Peyer's patch (tissue), 4 donors: ENCODE measurements at regions not wholly inside any gene's neighbourhood (a gene's known extent, or its start where the extent isn't known, plus 50 kb on each side); places are given as distances from the start of the nearest gene placed in this dataset.

ENCODE experiments used
- CTCF ChIP-seq, 6 experiments: fragments of 450-650 bp in 4 of 6; fragments of 200-600 bp in 2 of 6; sonication (generic) in 1 of 6; IDR thresholded peaks; one replicate each; pipeline ENCODE4 v1.5.1; 2017 to 2019; ENCODE audit warnings: antibody characterized with exemption in 6 of 6, mild to moderate bottlenecking in 3 of 6, moderate library complexity in 1 of 6
- POLR2A ChIP-seq, 2 donors: fragments of 450-650 bp; IDR thresholded peaks; one replicate each; pipeline ENCODE4 v1.5.1; 2017; ENCODE audit warnings: antibody characterized with exemption in 2 of 2, mild to moderate bottlenecking in 2 of 2, moderate library complexity in 2 of 2

GRCh38 chr5:126099077-126099476 is 324.1 kb upstream of the GRAMD2B start:
- TF ChIP-seq POLR2A (IDR thresholded peaks at IDR 0.05) (no peak), CTCF (IDR thresholded peaks at IDR 0.05) (no peak)
